ENCODE measurements at regions not wholly inside any gene's neighbourhood (a gene's known extent, or its start where the extent isn't known, plus 50 kb on each side); places are given as distances from the start of the nearest gene placed in this dataset.
"Not testable (repeated sequence)": the region's sequence is repeated elsewhere in the genome, so short reads cannot be mapped to it uniquely, and the experiment has no call there.

- no peak for DNase-seq
These were observed 208.6 kb downstream of the VEGFC start for GRCh38 chr4:176584031-176584606.

- DNase-seq = no peak
These were observed 204.8 kb downstream of the VEGFC start for GRCh38 chr4:176587920-176588319.

- no peak for DNase-seq
These were observed 204.3 kb downstream of the VEGFC start for GRCh38 chr4:176588436-176588835.

- DNase-seq = no peak
These were observed 199.6 kb downstream of the VEGFC start for GRCh38 chr4:176592976-176593670.

- no peak for DNase-seq
These were observed 198.8 kb downstream of the VEGFC start for GRCh38 chr4:176593943-176594342.

- DNase-seq = no peak
These were observed 197.5 kb downstream of the VEGFC start for GRCh38 chr4:176595257-176595656.

- DNase-seq = no peak
These were observed 191.6 kb downstream of the VEGFC start for GRCh38 chr4:176601124-176601523.

GRCh38 chr4:176607807-176608206, 184.9 kb downstream of the VEGFC start:
- no peak for DNase-seq

GRCh38 chr4:176608346-176608745, 184.4 kb downstream of the VEGFC start:
- no peak for DNase-seq

- DNase-seq = no peak
These were observed 182.1 kb downstream of the VEGFC start for GRCh38 chr4:176610594-176610993.

GRCh38 chr4:176611381-176611780, 181.3 kb downstream of the VEGFC start:
- DNase-seq = no peak

GRCh38 chr4:176611951-176612350, 180.8 kb downstream of the VEGFC start:
- DNase-seq = no peak

GRCh38 chr4:176614793-176615192, 177.9 kb downstream of the VEGFC start:
- DNase-seq = no peak

GRCh38 chr4:176616151-176616550, 176.6 kb downstream of the VEGFC start:
- no peak for DNase-seq

GRCh38 chr4:176618138-176618537, 174.6 kb downstream of the VEGFC start:
- no peak for DNase-seq

GRCh38 chr4:176619430-176619829, 173.3 kb downstream of the VEGFC start:
- no peak for DNase-seq

GRCh38 chr4:176622251-176622948, 170.3 kb downstream of the VEGFC start:
- DNase-seq = no peak

GRCh38 chr4:176624983-176625610, 167.6 kb downstream of the VEGFC start:
- DNase-seq = not testable (repeated sequence)

- no peak for DNase-seq
These were observed 164.8 kb downstream of the VEGFC start for GRCh38 chr4:176627916-176628315.

GRCh38 chr4:176631611-176632010, 161.1 kb downstream of the VEGFC start:
- no peak for DNase-seq
